Superior temporal gyrus (tissue), 1 donor: ENCODE measurements at regions not wholly inside any gene's neighbourhood (a gene's known extent, or its start where the extent isn't known, plus 50 kb on each side); places are given as distances from the start of the nearest gene placed in this dataset.

ENCODE experiments used
- DNase-seq: peaks from one replicate; pipeline ENCODE4 v3.0.0-alpha.2; 2016; ENCODE audit errors: extremely low spot score

DNA sequence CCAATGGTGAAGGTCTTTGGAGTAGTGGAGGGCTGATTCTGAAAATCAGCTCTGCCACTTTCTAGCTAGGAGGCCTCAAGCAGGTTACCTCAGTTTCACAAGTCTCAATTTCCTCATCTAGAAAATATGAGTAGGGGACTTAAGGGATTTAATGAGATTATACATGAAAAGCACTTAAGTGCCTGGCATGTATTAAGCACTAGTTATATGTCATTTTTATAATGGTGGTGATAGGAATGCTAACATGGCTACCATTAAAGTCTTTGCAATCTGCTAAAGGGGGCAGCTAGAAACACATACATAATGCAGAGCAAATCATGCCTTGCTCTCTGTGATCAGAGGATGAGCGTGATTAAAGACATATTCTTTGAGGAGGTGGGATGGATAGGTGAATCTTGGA is 640.9 kb upstream of the ZEB2 start:
- DNase-seq, result no peak

DNA sequence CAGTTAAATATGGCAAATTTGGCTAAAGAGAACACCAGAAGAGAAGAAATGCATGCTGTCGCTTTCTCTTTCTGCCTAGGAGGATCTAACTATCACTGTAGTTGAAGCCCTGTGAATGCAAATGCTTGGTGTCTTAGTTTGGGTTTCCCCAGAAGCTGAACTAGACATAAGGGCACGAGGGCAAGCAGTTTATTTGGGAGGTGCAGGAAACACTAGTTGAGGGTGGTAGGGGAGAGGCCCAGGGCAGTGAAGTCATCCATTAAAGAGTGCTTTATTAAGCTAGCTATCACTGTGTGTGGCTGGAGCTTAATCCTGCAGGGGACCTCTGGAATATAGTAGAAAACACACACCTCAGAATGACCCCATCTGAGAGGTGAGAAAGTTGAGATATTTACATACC is 639.8 kb upstream of the ZEB2 start:
- DNase-seq, result no peak

DNA sequence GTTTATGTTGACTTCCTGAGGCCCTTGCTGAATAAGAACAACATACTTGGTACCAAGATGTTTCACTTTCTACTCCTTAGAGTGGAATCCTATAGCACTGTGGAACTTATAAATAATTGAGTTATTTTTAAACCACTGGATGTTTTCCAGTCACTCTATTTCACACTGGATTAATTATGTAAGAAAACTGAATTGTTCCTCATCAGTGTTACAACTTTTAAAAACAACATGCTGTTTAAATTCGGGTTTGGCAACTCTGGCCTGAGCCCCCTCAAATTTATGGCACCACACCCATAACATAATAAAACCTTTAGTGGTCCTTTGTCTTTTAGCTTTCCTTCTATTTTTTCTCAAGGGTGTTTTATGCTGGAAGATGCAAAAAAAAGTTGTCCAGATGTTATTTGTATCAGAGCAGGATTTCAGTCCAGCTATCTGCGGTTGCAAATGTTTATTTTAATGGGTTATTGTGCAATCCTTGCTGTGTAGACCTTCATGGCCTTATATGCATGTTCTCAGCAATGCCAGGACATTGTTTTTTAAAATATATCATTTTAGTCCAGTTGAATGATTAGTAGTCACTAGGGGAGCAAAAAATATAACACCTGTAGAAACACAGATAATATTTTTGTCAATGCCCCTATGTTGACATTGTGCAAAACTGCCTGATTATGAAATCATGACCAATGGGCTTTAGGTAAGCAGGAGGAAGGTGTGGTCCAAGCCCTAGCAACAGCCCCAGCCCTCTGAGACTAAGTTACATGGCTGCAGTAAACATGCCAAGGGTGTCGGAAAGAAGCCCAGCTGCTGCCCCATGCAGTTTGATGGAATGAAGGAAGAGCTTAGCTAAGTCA is 638.0 kb upstream of the ZEB2 start:
- DNase-seq, result no peak

DNA sequence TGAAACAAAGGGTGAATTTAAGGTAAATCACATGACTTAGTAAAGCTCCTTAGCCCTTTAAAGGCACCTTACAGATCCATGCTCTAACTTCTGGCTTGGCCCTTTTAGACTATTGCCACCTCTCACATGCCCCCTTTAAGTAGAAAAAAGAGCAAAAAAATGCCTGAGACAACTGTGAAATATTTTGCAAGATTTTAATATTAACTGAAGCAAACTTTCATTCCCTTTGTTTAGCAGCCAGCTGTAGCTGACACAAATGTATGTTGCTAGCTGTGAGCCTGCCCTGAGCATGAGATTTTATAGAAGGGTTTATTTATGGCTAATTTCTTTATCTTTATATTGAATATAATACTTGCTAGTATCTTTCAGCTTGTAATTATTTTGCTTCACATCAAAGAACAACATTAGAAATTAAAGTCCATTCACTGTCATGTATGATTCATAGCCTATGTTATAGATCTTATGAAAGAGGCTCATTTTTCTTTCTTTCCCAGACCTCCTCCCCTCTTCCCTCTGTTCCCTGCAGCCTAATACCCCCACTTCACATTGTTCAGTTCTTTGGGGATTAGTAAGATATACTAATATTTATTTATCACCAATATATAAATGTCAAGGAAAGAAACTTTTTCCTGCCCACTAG is 637.2 kb upstream of the ZEB2 start:
- no peak for DNase-seq

DNA sequence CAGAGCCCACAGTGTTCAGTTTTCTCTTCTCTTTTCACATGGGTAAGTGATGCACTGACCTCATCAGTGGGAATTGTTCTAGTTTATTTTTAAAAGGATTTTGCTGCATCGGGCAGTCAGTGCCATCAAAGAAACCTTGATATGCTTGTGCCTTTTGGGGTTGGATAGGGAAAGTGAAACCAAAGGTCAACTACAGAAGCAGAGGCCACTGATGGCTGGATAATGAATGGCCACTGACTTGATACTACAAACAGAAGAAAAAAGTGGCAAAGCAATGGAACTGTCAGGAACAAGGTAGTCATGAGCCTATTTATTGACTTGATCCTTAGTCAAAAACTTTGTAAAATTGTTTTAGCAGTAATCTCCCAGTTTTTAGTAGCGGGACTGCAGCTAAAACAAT is 636.3 kb upstream of the ZEB2 start:
- no peak for DNase-seq

DNA sequence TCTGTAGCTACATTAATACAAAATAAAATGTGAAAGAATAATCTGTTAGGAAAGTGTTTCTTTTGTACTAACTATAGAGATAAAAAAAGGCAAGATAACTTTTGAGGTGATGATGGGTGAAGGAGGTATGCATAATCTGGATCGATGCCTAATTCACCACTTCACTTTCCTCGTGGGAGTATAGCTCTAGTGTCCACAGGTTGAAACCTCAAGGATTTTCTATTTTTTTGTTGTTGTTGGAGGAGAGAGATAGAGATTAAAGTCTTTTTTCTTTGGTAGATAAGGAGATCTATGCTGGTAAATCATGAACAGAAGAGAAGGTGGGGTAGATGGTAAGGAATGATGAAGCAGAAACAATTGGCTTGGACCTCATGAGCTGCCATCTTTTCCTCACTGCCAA is 635.3 kb upstream of the ZEB2 start:
- no peak for DNase-seq

DNA sequence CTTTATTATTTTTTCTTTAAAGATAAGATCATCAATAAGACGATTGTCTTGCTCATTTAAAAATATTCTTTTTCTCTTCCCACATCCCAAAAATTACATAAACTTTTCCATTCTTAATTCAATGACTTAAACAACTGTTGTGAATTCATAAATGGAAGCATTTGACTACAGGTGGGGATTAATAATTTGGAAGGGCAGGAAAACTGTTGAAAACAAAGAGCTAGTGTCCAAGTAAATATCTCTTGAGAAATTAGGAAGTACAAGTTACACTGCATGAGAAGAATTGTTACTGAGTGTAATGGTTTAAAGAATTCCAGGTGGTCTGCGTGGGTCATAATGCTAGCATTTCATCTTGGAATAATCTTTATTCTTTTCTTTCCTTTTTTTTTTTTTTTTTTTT is 634.8 kb upstream of the ZEB2 start:
- no peak for DNase-seq

DNA sequence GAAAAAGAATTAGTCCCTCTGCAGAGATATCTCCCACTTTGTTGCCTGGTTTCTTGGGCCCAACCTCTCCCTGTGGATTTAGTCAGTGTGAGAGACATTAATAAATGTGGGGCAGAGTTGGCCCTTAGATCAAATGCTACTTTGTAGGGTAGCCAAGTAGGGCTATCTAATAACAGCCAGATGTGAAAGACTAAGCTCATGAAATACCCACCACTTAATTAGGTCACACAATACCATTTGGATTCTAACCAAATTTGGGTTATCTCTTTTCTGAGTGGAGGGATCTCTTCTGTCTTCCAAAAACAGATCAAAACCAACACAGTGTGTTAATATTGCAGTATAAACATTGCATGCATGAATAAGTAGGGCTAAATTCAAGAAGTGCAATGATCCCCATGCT is 626.8 kb upstream of the ZEB2 start:
- DNase-seq, result no peak

DNA sequence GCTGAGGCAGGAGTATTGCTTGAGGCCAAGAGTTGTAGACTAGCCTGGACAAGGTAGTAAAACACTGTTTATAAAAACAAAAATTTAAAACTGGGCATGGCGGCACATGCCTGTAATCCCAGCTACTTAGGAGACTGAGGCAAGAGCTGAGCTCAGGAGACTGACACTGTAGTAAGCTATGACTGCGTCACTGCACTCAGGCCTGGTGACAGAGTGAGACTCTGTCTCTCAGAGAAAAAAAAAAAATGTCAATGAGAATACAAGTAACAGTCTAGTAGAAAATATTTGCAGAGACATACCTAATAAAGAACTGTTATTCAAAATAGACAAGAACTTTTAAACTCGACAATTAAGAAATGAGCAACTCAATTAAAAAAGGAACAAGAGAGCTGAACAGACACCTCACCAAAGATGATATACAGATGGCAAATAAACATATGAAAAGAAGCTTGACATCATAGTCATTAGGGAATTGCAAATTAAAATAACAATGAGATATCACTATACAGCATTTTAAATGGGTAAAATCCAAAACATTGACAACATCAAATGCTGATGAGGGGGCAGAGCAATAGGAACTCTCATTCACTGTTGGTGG is 624.3 kb upstream of the ZEB2 start:
- DNase-seq, result no peak

DNA sequence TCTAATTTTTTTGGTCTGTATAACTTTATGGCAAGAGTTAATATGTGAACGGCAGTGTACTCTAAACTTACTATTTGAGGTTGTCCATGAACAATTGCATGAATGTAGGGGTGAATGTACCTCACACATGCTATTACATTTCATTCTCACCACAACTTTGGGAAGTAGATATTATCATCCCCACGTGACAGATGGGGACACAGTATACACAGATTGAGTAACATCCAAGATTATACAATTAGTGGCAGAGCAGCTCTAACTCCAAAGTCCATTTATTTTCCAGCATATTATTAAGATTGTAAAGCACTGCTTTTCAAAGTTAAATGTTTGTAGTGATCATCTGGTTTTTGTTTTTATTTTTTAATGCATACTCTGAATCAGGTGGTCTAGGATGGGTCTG is 622.1 kb upstream of the ZEB2 start:
- DNase-seq, result no peak

DNA sequence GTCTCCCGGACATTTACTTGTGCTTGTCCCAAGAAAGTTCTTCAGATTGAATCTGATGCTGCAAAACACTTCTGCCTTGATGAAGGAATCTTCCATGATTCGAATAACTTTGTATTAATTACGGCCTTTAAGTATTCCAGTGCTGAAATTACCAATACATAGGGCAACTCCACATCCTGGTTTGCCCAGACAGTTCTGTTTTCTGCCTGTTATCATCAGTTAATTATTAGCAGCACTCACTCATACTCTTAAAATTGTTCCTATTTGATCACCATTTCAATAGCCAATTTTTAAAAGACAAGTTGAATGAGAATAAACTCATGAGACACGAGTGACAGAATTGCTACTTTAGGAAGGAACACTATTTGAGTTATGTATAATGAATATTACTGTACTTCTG is 620.7 kb upstream of the ZEB2 start:
- no peak for DNase-seq

DNA sequence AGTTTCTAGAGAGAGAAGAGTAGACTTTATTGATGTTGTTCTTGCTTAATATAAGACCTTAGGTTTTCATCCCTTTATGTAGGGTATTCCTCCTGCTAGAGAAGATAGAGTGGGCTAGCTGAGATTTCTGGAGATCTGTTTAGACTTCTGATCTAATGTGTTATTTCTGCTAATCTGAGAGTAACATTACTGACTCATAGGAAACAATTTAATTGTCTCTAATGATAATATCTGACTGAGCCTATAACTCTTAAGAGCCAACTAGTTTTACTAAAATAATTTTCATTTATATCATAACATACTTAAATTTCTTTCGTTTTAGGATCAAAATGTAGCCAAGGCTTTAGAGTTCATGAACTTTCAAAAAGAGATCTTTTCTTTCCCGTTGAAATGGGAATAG is 618.7 kb upstream of the ZEB2 start:
- DNase-seq, result no peak

DNA sequence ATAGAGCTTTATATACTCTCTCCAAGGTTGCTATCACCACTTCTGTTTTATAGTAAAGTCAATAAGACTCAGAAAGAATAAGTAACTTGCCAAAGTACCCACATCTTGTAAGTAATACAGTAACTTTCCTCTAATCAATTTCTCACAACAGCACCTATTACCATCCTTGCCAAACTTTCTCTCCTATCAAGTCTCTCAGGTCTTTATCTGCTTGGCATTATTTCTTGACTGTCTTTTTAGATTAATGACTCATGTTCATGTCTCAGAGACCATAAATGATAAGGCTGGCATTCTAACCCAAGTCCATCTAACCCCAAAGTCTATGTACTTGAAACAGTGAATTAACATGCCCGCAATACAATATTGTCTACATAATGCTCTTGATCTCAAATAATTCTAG is 618.0 kb upstream of the ZEB2 start:
- DNase-seq, result no peak

DNA sequence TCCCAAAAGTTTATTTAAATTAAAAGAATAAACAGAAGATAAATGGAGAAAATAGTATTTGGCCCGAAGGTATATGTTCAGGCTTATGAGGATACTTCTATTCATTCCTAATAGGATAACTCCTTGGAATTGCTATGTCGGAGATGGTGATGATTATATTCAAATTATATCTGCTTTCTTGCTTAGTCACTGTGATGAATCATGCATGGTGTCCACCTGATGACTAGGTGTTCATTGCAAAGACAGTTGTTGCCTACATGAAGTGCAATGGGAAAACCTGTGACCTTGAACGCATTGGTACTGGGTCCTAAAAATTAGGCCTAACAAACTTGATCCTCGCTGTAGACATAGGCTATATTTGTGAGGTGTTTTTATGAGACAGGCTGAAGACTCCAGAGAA is 617.3 kb upstream of the ZEB2 start:
- no peak for DNase-seq

DNA sequence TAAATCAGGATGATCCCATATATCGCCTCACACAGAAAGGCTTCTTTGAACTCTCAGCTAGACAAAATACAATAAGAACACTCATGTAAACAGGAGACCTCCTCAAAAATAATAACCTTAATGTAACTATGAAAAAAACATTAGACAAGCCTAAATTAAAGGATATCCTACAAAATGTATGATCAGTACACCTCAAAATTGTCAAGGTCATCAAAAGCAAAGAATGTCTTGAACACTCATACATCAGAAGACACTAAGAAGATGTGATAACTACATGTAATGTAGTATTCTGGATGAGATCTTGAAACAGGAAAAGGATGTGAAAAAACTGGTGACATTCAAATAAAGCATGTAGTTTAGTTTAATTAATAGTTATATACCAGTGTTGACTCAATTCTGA is 616.8 kb upstream of the ZEB2 start:
- no peak for DNase-seq

DNA sequence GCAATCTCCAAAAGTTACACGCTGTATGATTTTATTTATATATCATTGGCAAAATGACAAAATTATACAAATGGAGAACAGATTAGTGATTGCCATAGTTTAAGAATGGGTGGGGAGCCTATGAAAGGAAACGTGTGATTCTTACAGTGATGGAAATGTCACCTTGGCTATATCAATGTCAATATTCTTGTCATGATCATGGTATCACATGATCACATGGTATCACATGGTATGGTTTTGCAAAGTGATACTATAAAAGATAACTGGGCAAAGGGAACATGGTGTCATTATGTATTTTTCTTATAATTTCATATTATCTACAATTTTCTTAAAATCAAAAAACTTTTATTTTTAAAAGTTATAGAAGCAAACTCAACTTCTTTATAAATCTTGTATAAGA is 606.2 kb upstream of the ZEB2 start:
- no peak for DNase-seq

DNA sequence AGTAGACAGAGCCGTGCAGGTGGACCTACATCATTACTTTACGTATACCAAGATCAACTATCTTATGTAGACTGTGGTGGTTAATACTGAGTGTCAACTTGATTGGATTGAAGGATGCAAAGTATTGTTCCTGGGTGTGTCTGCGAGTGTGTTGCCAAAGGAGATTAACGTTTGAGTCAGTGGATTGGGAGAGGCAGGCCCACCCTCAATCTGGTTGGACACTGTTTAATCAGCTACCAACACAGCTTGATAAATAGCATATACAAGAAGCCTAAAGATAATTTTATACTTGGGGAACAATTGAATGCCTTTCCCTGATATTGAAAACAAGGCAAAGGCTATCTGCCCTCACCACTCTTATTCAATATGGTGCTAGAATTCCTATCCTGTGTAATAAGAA is 604.2 kb upstream of the ZEB2 start:
- no peak for DNase-seq

DNA sequence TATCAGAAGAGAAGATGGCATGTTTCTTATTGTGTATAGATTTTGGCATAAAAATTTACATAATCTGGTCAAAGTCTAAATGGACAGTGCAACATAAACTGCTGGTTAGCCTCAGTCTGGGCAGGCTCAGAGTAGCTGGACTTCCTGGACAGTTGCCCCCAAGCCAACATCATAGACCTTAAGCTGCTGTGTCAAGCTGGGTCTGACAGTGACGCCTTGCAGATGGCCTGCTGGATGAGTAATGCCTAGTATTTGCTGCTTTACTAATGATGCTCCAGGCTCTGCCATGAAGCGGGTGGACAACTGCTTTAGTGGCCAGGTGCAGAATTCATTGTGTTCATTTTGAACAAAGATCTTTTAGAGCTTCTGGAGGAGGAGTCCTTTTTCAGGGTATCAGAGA is 603.7 kb upstream of the ZEB2 start:
- no peak for DNase-seq

DNA sequence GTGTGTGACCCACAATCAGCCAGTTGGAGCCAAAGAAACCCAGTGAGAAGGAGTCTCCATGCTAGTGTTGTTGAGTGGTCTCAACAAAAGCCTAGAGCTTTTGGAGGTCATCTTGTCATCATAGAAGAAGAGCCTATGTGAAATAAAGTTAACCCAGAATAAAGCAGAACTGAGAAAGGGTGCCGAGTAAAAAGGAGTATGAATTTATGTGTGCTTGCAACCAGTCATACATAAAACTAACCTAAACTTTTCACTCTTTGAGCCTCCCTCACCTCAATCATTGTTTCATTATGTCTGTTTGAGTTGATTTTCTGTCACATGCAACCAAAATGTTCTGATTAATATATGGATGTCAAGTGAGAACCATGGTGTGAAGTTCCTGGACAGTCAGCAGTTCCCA is 599.3 kb upstream of the ZEB2 start:
- DNase-seq, result no peak

DNA sequence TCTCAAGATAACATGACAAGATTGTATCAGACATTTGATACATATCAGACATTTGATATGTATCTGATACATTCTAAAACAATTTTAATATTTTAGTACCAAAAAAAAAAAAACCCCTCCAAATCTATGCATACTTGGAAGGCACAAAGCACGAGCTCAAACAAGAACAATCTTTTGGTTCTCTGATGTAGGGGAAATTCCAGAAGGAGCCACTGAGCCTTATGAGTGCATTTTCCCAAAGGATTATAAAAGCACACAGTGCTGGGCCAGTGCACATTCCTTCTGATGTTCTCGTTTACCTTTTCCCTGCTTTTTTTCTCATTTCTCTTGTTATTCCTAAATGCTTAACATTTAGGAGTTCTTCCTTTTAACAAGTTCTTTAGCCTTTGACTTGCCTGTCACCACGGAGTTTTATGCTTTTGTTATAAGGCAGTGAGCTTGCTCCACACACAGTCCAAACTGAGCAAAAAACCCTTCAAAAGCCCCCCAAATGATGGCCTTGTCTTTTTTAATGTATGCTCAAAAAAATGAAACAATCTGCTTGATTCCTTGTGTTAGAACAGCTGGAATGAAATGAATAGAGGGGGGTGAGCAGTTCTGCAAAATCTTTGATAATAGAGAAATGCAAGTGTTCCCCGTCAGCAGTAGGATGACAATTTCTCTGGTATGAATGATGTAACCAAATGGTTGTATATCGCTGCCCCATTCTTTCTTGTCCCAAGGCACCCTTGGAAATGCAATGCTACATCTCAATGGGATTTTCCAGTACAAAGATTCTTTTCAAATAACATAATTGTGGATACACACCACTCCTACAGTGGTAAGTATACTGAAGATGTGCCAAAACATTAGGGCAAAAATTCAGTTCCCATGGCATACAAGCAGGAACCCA is 597.2 kb upstream of the ZEB2 start:
- peak; percentile 24 for DNase-seq

DNA sequence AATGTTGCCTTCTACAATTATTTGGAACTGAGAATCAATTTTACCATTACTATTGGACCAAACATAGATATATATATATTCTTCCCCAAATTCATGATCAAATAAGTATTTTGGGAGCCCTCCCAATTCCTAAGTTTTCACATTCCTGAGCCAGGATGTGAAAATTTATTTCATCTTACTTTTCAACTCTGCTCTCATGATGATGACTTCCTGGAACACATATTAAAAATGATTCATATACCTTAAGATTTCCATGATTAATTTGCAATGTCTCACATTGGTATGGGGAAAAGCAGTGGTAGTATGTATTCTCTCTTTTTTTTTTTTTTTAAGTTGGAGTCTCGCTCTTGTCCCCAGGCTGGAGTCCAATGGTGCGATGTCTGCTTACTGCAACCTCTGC is 596.1 kb upstream of the ZEB2 start:
- no peak for DNase-seq

DNA sequence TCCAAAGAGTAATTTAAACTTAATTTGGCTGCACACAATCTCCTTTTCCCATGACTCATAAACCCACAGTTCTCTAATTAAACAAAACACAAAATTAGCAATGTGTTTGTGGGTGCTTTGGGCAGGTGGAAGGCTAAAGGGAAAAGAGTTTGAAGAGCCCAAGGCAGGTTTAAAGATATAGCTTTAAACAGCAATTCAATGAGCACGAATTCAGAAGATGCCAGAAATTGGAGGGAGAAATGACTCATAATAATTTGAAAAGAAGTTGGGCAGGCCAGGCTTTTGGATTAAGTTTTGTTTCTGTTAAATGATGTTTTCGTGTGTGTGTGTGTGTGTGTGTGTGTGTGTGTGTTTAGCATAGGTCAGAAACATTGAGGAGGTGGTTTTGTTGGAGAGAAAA is 594.8 kb upstream of the ZEB2 start:
- no peak for DNase-seq
